IMR-90 (cell line): ENCODE measurements at regions not wholly inside any gene's neighbourhood (a gene's known extent, or its start where the extent isn't known, plus 50 kb on each side); places are given as distances from the start of the nearest gene placed in this dataset.

Source experiments
- BHLHE40 ChIP-seq: fragments of 150-350 bp; IDR thresholded peaks from 2 replicates; pipeline ENCODE4 v1.6.1; 2016; ENCODE audit warnings: mild to moderate bottlenecking, low read depth, low read length
- POLR2A ChIP-seq: IDR thresholded peaks from 2 replicates; pipeline ENCODE4 v1.6.1; 2012; ENCODE audit warnings: mild to moderate bottlenecking, low read depth, low read length
- TF ChIP-seq, protein P1 (sequence below): conservative IDR thresholded peaks from 2 replicates; pipeline ENCODE4 v1.5.1; 2012; ENCODE audit warnings: mild to moderate bottlenecking, low read depth, low read length, improper control_type of control experiment

DNA sequence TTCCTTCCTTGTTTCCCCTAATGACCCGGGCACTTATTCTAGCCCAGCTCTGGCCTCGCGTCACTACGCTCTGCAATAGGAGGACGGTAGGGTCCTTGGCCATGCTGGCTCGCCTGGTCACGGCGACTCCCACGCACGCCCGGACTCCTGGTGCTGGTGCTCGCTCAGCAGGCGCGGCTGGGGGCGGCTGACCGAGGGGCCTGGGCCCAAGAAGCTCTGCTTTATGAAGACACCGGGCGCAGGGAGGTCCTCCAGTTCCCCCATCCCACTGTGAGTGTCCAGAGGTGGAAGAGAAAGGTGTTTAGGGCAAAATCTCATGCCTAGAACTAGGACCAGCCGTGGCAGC is 54.2 kb upstream of the ZNF32 start:
- TF ChIP-seq BHLHE40 (no peak), POLR2A (no peak)
- TF ChIP-seq, protein P1, sequence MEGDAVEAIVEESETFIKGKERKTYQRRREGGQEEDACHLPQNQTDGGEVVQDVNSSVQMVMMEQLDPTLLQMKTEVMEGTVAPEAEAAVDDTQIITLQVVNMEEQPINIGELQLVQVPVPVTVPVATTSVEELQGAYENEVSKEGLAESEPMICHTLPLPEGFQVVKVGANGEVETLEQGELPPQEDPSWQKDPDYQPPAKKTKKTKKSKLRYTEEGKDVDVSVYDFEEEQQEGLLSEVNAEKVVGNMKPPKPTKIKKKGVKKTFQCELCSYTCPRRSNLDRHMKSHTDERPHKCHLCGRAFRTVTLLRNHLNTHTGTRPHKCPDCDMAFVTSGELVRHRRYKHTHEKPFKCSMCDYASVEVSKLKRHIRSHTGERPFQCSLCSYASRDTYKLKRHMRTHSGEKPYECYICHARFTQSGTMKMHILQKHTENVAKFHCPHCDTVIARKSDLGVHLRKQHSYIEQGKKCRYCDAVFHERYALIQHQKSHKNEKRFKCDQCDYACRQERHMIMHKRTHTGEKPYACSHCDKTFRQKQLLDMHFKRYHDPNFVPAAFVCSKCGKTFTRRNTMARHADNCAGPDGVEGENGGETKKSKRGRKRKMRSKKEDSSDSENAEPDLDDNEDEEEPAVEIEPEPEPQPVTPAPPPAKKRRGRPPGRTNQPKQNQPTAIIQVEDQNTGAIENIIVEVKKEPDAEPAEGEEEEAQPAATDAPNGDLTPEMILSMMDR = no peak
